NCI-H2227 treated with DMSO at 0.1 percent for 48 hours (cell line): ENCODE measurements at regions not wholly inside any gene's neighbourhood (a gene's known extent, or its start where the extent isn't known, plus 50 kb on each side); places are given as distances from the start of the nearest gene placed in this dataset.

ENCODE experiments used
- DNase-seq: peaks from one replicate; lab custom pipeline; 2025; lab: John Stamatoyannopoulos, UW

DNA sequence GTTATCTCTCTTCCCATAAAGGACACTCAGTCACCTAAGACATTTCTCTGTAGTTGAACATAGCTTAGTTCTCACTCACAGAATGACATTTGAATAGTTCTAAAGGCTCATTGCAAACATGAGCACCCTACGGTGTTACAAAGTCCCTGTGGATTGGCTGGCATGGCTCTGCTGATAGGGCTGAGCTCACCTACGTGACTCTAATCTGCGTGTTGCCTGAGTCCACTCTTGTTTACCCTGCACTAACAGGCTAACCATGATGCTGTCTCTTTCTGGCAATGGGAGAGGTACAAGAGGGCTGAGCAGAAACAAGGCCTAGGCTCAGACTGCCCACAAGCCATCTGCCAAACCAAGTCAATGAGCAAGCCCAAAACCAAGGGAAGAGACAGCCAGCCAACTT is 103.6 kb downstream of the PALM2AKAP2 start:
- DNase-seq: no peak

DNA sequence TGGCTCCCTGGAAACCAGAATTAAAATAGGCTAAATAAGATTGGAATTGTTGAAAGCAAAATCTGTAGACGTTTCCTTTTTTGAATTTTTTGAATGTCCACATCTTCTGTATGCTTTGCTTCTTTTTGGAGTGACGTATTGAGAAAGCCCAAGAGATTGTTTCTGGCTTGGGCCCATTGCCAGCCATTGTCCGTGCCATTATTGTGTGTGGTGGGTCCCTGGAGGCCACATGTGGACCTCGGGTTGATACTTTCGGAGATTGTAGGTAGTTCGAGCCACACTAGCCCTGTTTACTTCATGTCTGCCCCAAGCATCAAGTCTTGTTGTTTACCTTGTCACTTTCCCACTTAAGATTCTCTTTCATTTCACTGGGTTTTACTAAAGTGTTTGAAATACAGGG is 106.0 kb downstream of the PALM2AKAP2 start:
- no peak for DNase-seq

GRCh38 chr9:109886617-109887016 is 106.6 kb downstream of the PALM2AKAP2 start:
- no peak for DNase-seq

DNA sequence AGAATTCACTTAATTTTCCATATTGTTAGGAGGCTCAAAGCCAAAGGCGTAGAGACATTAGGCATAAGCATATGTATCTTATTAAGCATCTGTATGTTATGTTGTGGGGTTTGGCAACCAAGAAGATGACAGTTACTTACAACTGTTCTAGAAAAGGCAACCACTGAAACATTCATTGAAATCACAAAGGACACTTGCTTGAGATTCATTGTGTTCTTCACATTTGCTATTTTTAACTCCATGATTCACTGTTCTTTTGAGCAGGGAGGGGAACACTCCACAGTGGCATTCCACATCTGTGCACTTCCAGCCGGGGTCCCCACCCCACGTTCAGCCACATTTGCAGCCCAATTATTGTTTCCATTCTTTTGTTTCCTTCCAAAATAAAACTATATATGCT is 107.1 kb downstream of the PALM2AKAP2 start:
- DNase-seq: no peak

DNA sequence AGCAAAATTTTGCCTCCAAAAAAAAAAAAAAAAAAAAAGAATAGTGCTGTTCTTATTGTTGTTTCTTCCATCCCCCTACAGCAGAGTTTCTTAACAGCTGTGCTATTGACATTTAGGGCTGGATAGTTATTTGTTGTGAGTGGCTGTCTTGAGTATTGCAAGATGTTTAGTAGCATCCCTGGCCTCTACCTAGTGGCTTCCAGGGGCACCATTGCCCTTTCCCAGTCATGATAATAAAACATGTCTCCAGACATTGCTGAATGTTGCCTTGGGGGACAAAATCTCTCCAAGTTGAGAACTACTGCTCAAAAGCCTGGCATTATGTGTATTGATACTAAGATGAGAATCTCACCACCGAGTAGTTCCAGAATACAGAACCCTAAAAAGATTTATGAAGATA is 108.7 kb downstream of the PALM2AKAP2 start:
- DNase-seq: no peak

GRCh38 chr9:109889456-109889855 is 109.5 kb downstream of the PALM2AKAP2 start:
- DNase-seq: no peak

DNA sequence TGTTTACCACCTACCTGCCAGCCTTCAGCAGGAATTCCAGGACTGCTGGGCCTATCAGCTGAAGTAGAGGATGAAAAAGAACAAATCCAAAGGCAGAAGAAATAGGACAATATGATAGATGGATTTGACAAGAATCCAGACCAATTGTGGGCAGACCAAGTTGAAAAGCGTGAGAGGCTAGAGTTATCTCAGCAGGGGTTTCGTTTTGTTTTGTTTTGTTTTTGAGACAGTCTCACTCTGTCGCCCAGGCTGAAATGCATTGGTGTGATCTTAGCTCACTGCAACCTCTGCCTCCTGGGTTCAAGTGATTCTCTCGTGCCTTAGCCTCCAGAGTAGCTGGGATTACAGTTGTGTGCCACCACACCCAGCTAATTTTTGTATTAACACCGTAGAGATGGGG is 113.2 kb downstream of the PALM2AKAP2 start:
- peak; percentile 38 for DNase-seq

- no peak for DNase-seq
These were observed 114.5 kb downstream of the PALM2AKAP2 start for GRCh38 chr9:109894473-109894872.

- no peak for DNase-seq
These were observed 115.1 kb downstream of the PALM2AKAP2 start for GRCh38 chr9:109894921-109895758.

DNA sequence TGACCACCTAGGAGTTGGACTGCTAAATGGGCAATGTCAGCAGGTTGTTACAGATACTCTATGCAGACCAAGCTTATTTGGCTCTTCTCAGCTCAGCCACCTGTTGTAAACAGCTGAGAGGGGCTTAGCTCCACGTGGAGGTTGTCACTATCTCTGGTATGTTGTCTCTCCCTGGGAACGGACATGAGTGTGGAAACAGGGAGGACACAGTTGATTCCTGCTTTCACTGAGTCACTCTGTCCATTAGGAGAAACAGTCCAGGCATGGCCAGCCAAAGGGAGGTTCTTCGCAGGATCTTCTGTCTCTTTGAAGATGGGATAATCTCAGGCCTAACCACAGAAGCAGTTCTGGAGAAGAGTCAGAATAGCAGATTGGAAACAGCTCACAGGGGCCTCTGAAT is 121.2 kb downstream of the PALM2AKAP2 start:
- no peak for DNase-seq

DNA sequence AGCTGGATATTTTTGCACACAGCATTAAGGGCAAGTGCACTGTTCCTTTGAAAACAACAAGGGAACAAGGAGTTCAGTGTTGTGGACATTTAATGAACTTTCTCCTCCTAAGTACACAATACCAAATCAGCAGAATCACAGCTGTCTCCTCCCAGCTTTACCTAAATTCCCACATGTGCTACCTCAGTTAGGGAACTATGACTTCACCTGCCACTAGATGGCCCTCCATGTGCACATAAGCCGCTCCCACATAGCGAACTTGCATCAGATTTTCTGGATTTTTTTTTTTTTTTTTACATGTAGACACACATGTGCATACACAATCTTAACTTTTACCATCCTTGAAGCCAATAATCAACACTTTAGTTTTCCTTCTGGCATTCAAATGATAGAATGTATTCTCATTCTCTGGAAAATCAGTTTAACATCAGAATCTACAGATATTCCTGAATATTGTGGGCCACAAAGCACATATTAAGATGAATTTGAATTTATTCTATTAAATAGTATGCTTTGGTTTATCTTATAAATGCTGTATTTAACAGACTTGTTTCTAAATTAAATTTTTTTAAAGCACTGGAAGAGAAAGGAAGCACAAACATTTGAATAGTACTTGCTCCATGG is 123.6 kb downstream of the PALM2AKAP2 start:
- DNase-seq: peak; percentile 19

DNA sequence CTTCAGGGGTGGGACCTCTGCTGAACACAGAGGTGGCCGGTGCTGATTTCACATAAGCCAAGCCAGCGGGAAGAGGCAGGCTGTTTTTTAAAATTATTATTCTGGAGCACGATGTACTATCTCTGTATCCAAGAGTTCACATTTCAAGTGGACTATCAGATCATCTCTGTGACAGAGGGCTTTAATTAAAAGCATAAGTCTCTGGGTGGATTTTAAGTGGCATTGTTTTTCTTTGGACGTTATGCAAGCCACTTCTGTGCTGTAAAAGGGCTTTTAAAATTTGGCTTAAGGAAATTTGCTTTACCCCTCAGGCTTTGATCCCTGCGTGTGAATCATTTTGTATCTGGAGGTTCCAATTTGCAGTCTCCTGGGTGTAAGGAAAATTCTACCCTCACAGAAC is 124.7 kb downstream of the PALM2AKAP2 start:
- DNase-seq: no peak

- no peak for DNase-seq
These were observed 125.5 kb downstream of the PALM2AKAP2 start for GRCh38 chr9:109905472-109905871.

- no peak for DNase-seq
These were observed 126.9 kb downstream of the PALM2AKAP2 start for GRCh38 chr9:109906766-109907382.

- no peak for DNase-seq
These were observed 127.4 kb downstream of the PALM2AKAP2 start for GRCh38 chr9:109907400-109907799.

GRCh38 chr9:109907810-109908458 is 127.9 kb downstream of the PALM2AKAP2 start:
- no peak for DNase-seq

- DNase-seq: no peak
These were observed 128.7 kb downstream of the PALM2AKAP2 start for GRCh38 chr9:109908459-109909390.

GRCh38 chr9:109910671-109911518 is 130.9 kb downstream of the PALM2AKAP2 start:
- no peak for DNase-seq

- no peak for DNase-seq
These were observed 132.1 kb downstream of the PALM2AKAP2 start for GRCh38 chr9:109912082-109912582.

DNA sequence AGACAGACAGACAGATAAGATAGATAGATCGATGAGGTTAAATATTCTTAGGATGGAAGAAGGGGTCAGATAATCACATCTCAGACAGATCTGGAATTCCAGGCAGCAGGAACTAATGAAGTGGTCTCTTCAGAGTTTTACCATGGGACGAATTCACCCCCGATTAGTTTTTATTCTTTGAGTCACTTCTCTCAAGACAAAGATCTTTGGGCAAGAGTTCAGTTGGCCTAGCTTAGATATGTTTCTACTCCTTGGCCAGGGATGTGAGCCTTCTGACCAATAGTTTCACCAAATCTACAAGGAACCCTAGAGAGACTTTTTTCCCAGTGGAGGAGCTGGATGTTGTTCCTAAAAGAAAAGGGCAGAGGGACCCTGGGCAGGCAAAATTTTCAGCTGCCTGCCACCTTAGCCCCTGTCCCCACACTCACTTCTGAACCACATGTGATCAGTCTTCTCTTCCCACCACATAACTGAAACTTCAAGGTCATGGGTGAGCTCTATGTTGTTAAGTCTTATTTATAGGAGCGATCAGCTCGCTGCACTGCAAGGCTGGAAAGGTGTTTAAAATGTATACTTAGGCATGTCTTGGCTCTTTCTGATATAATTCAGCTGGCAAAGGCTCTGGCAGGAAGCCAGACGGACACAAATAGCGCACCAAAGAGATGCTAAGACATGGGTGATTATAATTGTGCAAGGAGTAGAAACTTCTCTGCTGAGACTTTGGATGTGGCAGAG is 132.9 kb downstream of the PALM2AKAP2 start:
- peak; percentile 22 for DNase-seq
